Neural cell (in vitro differentiated cells): ENCODE measurements at regions not wholly inside any gene's neighbourhood (a gene's known extent, or its start where the extent isn't known, plus 50 kb on each side); places are given as distances from the start of the nearest gene placed in this dataset.

Experiments
- H2AFZ ChIP-seq: fragments of 200-600, 300-800 bp; sonication (generic), shearing (Covaris generic); 2 replicates; pipeline ENCODE4 v1.6.0; 2014; ENCODE audit warnings: low read depth, mild to moderate bottlenecking, antibody characterized with exemption, low read length, moderate library complexity
- H3F3A ChIP-seq: fragments of 200-600 bp; shearing (Covaris generic); 2 replicates; pipeline ENCODE4 v1.6.1; 2016; ENCODE audit warnings: mild to moderate bottlenecking, moderate library complexity, mixed read lengths, antibody characterized with exemption, low read length; ENCODE audit not compliant: insufficient read depth, poor library complexity, severe bottlenecking
- H3K27ac ChIP-seq: fragments of 200-600, 300-800 bp; sonication (generic), shearing (Covaris generic); 2 replicates; pipeline ENCODE4 v1.5.1; 2014; ENCODE audit warnings: mild to moderate bottlenecking, low read length, moderate library complexity
- H3K27me3 ChIP-seq: fragments of 300-800, 200-600 bp; sonication (generic), shearing (Covaris generic); 2 replicates; pipeline ENCODE4 v1.6.0; 2014; ENCODE audit warnings: mild to moderate bottlenecking, low read depth, low read length, moderate library complexity; ENCODE audit not compliant: insufficient read depth
- H3K36me3 ChIP-seq: fragments of 300-800, 200-600 bp; sonication (generic), shearing (Covaris generic); 2 replicates; pipeline ENCODE4 v1.5.1; 2014; ENCODE audit warnings: mild to moderate bottlenecking, antibody characterized with exemption, low read length, moderate library complexity; ENCODE audit not compliant: insufficient read depth
- H3K4me2 ChIP-seq: fragments of 300-800, 200-600 bp; sonication (generic), shearing (Covaris generic); 2 replicates; pipeline ENCODE4 v1.6.0; 2014; ENCODE audit warnings: mild to moderate bottlenecking, low read length
- H3K4me3 ChIP-seq: fragments of 300-800, 200-600 bp; sonication (generic), shearing (Covaris generic); 2 replicates; pipeline ENCODE4 v1.5.1; 2014; ENCODE audit warnings: mild to moderate bottlenecking, low read length, moderate library complexity
- H3K79me2 ChIP-seq: fragments of 200-600 bp; shearing (Covaris generic); replicated peaks from 2 replicates; pipeline ENCODE4 v1.6.0; 2014; ENCODE audit warnings: mild to moderate bottlenecking, low read length, moderate library complexity; ENCODE audit not compliant: insufficient read depth
- H3K9ac ChIP-seq: fragments of 300-800, 200-600 bp; sonication (generic), shearing (Covaris generic); 2 replicates; pipeline ENCODE4 v1.6.1; 2016; ENCODE audit warnings: mild to moderate bottlenecking, low read length, mixed read lengths
- H3K9me2 ChIP-seq: fragments of 200-600 bp; shearing (Covaris generic); 2 replicates; pipeline ENCODE4 v1.6.1; 2016; ENCODE audit warnings: mild to moderate bottlenecking, low read length, mixed read lengths; ENCODE audit not compliant: insufficient read depth
- H3K9me3 ChIP-seq: fragments of 200-600, 300-800 bp; sonication (generic), shearing (Covaris generic); 2 replicates; pipeline ENCODE4 v1.6.1; 2016; ENCODE audit warnings: mild to moderate bottlenecking, mixed run types, low read length, moderate library complexity, mixed read lengths
- H4K20me1 ChIP-seq: fragments of 200-600 bp; shearing (Covaris generic); 2 replicates; pipeline ENCODE4 v1.6.1; 2016; ENCODE audit warnings: mild to moderate bottlenecking, mixed run types; ENCODE audit not compliant: insufficient read depth
- CTCF ChIP-seq: fragments of 450-650 bp; IDR thresholded peaks from 2 replicates; pipeline ENCODE4 v1.5.1; 2014; ENCODE audit warnings: antibody characterized with exemption, mild to moderate bottlenecking, moderate library complexity; ENCODE audit not compliant: poor library complexity, severe bottlenecking
- EP300 ChIP-seq: fragments of 450-650 bp; conservative IDR thresholded peaks from 2 replicates; pipeline ENCODE4 v1.6.1; 2014; ENCODE audit warnings: antibody characterized with exemption, mild to moderate bottlenecking, moderate library complexity; ENCODE audit not compliant: poor library complexity, severe bottlenecking
- EZH2 ChIP-seq: fragments of 200-600, 300-800 bp; shearing (Covaris generic), sonication (generic); IDR thresholded peaks from 2 replicates; pipeline ENCODE4 v1.6.1; 2014; ENCODE audit warnings: antibody characterized with exemption, low read length, borderline replicate concordance, mild to moderate bottlenecking; ENCODE audit not compliant: insufficient read depth, poor library complexity, severe bottlenecking
- MXI1 ChIP-seq: fragments of 450-650 bp; conservative IDR thresholded peaks from 2 replicates; pipeline ENCODE4 v1.6.1; 2014; ENCODE audit warnings: antibody characterized with exemption, mild to moderate bottlenecking; ENCODE audit not compliant: poor library complexity, severe bottlenecking
- POLR2AphosphoS5 ChIP-seq: IDR thresholded peaks from 2 replicates; pipeline ENCODE4 v1.6.1; 2012
- RAD21 ChIP-seq: fragments of 450-650 bp; conservative IDR thresholded peaks from 2 replicates; pipeline ENCODE4 v1.6.1; 2014; ENCODE audit warnings: antibody characterized with exemption, mild to moderate bottlenecking, moderate library complexity
- REST ChIP-seq: IDR thresholded peaks from 2 replicates; pipeline ENCODE4 v1.6.1; 2012; ENCODE audit warnings: borderline replicate concordance
- SMC3 ChIP-seq: fragments of 450-650 bp; conservative IDR thresholded peaks from 2 replicates; pipeline ENCODE4 v1.6.1; 2014; ENCODE audit warnings: antibody characterized with exemption, mild to moderate bottlenecking, moderate library complexity; ENCODE audit not compliant: poor library complexity
- TAF1 ChIP-seq: IDR thresholded peaks from 2 replicates; pipeline ENCODE4 v1.6.1; 2012; ENCODE audit warnings: low read depth

GRCh38 chr2:128791120-128791984 is 472.7 kb upstream of the HS6ST1 start:
- Histone ChIP-seq H3K79me2 (no peaks in the 10 kb centered on the region), H3K36me3 (no peaks in the 10 kb centered on the region), H3K4me3 (no peak overlapping the region), H2AFZ (no peak overlapping the region), H3K9ac (no peak overlapping the region), H3K27me3 (no peaks in the 10 kb centered on the region), H3K4me2 (no peak overlapping the region), H3F3A (no peaks in the 10 kb centered on the region), H3K9me3 (no peaks in the 10 kb centered on the region), H3K27ac (no peak overlapping the region), H3K9me2 (no peaks in the 10 kb centered on the region), H4K20me1 (no peaks in the 10 kb centered on the region)
- TF ChIP-seq POLR2AphosphoS5 = no peak
- no peak for TF ChIP-seq RAD21
- no peak for TF ChIP-seq SMC3
- TF ChIP-seq EZH2 = no peak
- no peak for TF ChIP-seq REST
- no peak for TF ChIP-seq MXI1
- no peak for TF ChIP-seq EP300
- TF ChIP-seq TAF1 = no peak
- TF ChIP-seq CTCF = no peak

DNA sequence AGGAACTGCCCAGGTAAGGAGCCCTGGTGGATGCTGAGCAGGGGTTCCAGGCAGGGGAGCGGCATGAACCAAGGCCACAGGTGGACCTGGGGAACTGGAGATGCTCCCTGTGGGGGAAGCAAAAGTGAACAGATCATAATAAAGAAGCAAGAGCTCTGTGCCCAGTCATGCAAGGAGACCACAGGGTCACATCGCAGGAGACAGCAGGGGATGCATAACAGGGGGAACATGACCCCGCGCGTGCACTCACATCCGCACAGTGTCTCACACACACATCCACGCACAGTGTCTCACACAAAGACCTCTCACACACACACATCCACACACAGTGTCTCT is 473.3 kb upstream of the HS6ST1 start:
- no peak overlapping the region for H3K4me2 ChIP-seq
- no peaks in the 10 kb centered on the region for H3K9me3 ChIP-seq
- no peak overlapping the region for H3K27ac ChIP-seq
- H3K4me3 ChIP-seq = no peak overlapping the region
- no peaks in the 10 kb centered on the region for H3K79me2 ChIP-seq
- TF ChIP-seq SMC3 = no peak
- no peak overlapping the region for H2AFZ ChIP-seq
- no peaks in the 10 kb centered on the region for H3K36me3 ChIP-seq
- no peaks in the 10 kb centered on the region for H3F3A ChIP-seq
- no peaks in the 10 kb centered on the region for H3K27me3 ChIP-seq
- no peaks in the 10 kb centered on the region for H4K20me1 ChIP-seq
- H3K9me2 ChIP-seq = no peaks in the 10 kb centered on the region
- no peak overlapping the region for H3K9ac ChIP-seq
